GM21528 (cell line): ENCODE measurements at regions not wholly inside any gene's neighbourhood (a gene's known extent, or its start where the extent isn't known, plus 50 kb on each side); places are given as distances from the start of the nearest gene placed in this dataset.
"Not testable (repeated sequence)": the region's sequence is repeated elsewhere in the genome, so short reads cannot be mapped to it uniquely, and the experiment has no call there.

Experiments used
- ATAC-seq: cut with Tn5 transposase; IDR thresholded peaks from one replicate; pipeline ENCODE4 v1.9.1; 2021; ENCODE audit warnings: mild to moderate bottlenecking, moderate library complexity; ENCODE audit not compliant: unreplicated experiment, low FRiP score

GRCh38 chr2:2591542-2591940, 260.5 kb upstream of the MYT1L start:
- no peak for ATAC-seq

GRCh38 chr2:2590841-2591541, 259.9 kb upstream of the MYT1L start:
- no peak for ATAC-seq

- no peak for ATAC-seq
Measured at GRCh38 chr2:2590141-2590540, 259.1 kb upstream of the MYT1L start.

GRCh38 chr2:2588777-2589176, 257.7 kb upstream of the MYT1L start:
- ATAC-seq = no peak

GRCh38 chr2:2587354-2587753, 256.3 kb upstream of the MYT1L start:
- ATAC-seq = no peak

- ATAC-seq = no peak
Measured at GRCh38 chr2:2586931-2587330, 255.9 kb upstream of the MYT1L start.

- ATAC-seq = no peak
Measured at GRCh38 chr2:2586068-2586776, 255.1 kb upstream of the MYT1L start.

GRCh38 chr2:2582998-2583545, 252.0 kb upstream of the MYT1L start:
- ATAC-seq = no peak

- ATAC-seq = no peak
Measured at GRCh38 chr2:2581331-2582159, 250.5 kb upstream of the MYT1L start.

- ATAC-seq = not testable (repeated sequence)
Measured at GRCh38 chr2:2580841-2581240, 249.8 kb upstream of the MYT1L start.

- no peak for ATAC-seq
Measured at GRCh38 chr2:2580341-2580740, 249.3 kb upstream of the MYT1L start.

- no peak for ATAC-seq
Measured at GRCh38 chr2:2579814-2580213, 248.7 kb upstream of the MYT1L start.

GRCh38 chr2:2577407-2577831, 246.3 kb upstream of the MYT1L start:
- no peak for ATAC-seq

GRCh38 chr2:2575870-2576386, 244.9 kb upstream of the MYT1L start:
- no peak for ATAC-seq

GRCh38 chr2:2575181-2575577, 244.1 kb upstream of the MYT1L start:
- no peak for ATAC-seq

- ATAC-seq = no peak
Measured at GRCh38 chr2:2574401-2575180, 243.5 kb upstream of the MYT1L start.

GRCh38 chr2:2573658-2574293, 242.7 kb upstream of the MYT1L start:
- ATAC-seq = no peak

GRCh38 chr2:2573205-2573604, 242.1 kb upstream of the MYT1L start:
- ATAC-seq = no peak

GRCh38 chr2:2572393-2573204, 241.5 kb upstream of the MYT1L start:
- ATAC-seq = no peak
